ENCODE measurements at regions not wholly inside any gene's neighbourhood (a gene's known extent, or its start where the extent isn't known, plus 50 kb on each side); places are given as distances from the start of the nearest gene placed in this dataset.

DNA sequence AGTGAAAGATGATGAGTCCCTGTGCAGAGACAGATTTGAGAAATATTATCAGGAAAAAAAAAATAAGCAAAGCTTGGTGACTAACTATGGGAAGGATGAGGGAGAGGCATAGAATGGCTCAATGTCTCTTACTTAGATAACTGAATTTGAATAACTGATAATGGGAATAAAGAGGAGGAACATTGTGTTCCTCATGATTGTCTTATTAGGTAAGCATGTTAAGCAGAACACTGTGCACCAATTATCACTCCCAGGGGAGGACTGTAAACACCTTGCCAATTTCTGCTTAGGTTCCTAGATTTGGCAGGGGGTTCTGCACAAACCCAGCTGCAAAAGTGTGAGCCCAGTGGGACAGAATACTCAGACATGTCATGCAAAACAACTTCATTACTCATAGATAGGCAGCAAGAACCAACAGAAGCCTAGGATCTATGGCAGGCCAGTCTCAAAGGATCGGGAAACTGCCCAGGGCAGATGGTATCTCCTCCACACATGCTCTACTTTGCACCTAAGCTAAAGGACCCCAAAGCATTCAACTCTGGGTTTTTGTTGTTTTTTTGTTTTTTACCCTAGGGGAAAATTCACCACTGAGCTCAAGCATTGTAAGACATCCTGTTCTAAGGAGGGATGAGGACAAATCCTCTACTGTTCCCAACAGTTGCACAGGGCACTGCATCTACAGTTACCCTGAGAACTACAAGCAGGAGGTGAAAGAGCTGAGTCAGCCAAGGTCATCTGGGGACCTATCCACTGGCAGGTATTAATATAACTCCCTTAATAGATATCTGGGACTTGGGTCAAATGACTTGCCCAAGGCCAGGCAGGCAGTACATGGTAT lies 907.0 kb downstream of the RAPGEF2 start:
- Histone ChIP-seq H3K9ac (ENCODE audit: control insufficient read depth, extremely low read depth, insufficient read depth, low read length) (no peak overlapping the region), H2AFZ (ENCODE audit: control insufficient read depth, low read length) (no peak overlapping the region), H3K9me3 (ENCODE audit: control insufficient read depth, low read depth, low read length) (no peaks in the 10 kb centered on the region), H3K27ac (ENCODE audit: control insufficient read depth, insufficient read depth, low read length) (no peak overlapping the region), H3K4me2 (ENCODE audit: control insufficient read depth, extremely low read depth, insufficient read depth, low read depth, low read length) (no peak overlapping the region), H3K9me1 (ENCODE audit: control insufficient read depth, extremely low read depth, insufficient read depth, low read length) (no peaks in the 10 kb centered on the region), H3K36me3 (ENCODE audit: control insufficient read depth in 2 of 2, extremely low read depth in 1 of 2, insufficient read depth in 2 of 2, low read length in 2 of 2) (peaks cover 0 to 3% of the 10 kb centered on the region in 2 experiments), H4K20me1 (ENCODE audit: control insufficient read depth, extremely low read depth, insufficient read depth, low read length) (no peaks in the 10 kb centered on the region), H3K79me2 (ENCODE audit: control insufficient read depth, insufficient read depth, low read length) (no peaks in the 10 kb centered on the region), H3K4me1 (ENCODE audit: control insufficient read depth, extremely low read depth, insufficient read depth, low read length) (no peaks in the 10 kb centered on the region), H3K27me3 (ENCODE audit: control insufficient read depth, extremely low read depth, insufficient read depth, low read length) (no peaks in the 10 kb centered on the region), H3K4me3 (ENCODE audit: control insufficient read depth in 2 of 3, extremely low read depth in 1 of 3, insufficient read depth in 2 of 3, low read depth in 1 of 3, low read length in 3 of 3) (no peak overlapping the region)
- dilution Hi-C loops (cut with MboI; ENCODE audit: extremely low pct_ligation_motif_present, low sequenced_read_pairs), result no loop called here
- DNase-seq (ENCODE audit: low read depth, low spot score), result no peak
- TF ChIP-seq, protein P1, sequence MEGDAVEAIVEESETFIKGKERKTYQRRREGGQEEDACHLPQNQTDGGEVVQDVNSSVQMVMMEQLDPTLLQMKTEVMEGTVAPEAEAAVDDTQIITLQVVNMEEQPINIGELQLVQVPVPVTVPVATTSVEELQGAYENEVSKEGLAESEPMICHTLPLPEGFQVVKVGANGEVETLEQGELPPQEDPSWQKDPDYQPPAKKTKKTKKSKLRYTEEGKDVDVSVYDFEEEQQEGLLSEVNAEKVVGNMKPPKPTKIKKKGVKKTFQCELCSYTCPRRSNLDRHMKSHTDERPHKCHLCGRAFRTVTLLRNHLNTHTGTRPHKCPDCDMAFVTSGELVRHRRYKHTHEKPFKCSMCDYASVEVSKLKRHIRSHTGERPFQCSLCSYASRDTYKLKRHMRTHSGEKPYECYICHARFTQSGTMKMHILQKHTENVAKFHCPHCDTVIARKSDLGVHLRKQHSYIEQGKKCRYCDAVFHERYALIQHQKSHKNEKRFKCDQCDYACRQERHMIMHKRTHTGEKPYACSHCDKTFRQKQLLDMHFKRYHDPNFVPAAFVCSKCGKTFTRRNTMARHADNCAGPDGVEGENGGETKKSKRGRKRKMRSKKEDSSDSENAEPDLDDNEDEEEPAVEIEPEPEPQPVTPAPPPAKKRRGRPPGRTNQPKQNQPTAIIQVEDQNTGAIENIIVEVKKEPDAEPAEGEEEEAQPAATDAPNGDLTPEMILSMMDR (optimal IDR thresholded peaks at IDR 0.05 in 1 of 3, IDR thresholded peaks at IDR 0.05 in 1 of 3, conservative IDR thresholded peaks at IDR 0.05 in 1 of 3; ENCODE audit: extremely low read depth in 1 of 3, insufficient read depth in 2 of 3, low read length in 3 of 3), result no peak
- TF ChIP-seq EZH2 (IDR thresholded peaks at IDR 0.05; ENCODE audit: low read length), result no peak
- FAIRE-seq, result no peak

- H3K36me3 ChIP-seq (ENCODE audit: control insufficient read depth in 2 of 2, extremely low read depth in 1 of 2, insufficient read depth in 2 of 2, low read length in 2 of 2), result no peaks in the 10 kb centered on the region
- no peak overlapping the region for H3K27ac ChIP-seq (ENCODE audit: control insufficient read depth, insufficient read depth, low read length)
- no peaks in the 10 kb centered on the region for H4K20me1 ChIP-seq (ENCODE audit: control insufficient read depth, extremely low read depth, insufficient read depth, low read length)
- no peaks in the 10 kb centered on the region for H3K4me1 ChIP-seq (ENCODE audit: control insufficient read depth, extremely low read depth, insufficient read depth, low read length)
- H3K79me2 ChIP-seq (ENCODE audit: control insufficient read depth, insufficient read depth, low read length), result no peaks in the 10 kb centered on the region
- no peak overlapping the region for H3K4me3 ChIP-seq (ENCODE audit: control insufficient read depth in 2 of 3, extremely low read depth in 1 of 3, insufficient read depth in 2 of 3, low read depth in 1 of 3, low read length in 3 of 3)
- H3K9ac ChIP-seq (ENCODE audit: control insufficient read depth, extremely low read depth, insufficient read depth, low read length), result no peak overlapping the region
- no peaks in the 10 kb centered on the region for H3K9me1 ChIP-seq (ENCODE audit: control insufficient read depth, extremely low read depth, insufficient read depth, low read length)
- no peak overlapping the region for H2AFZ ChIP-seq (ENCODE audit: control insufficient read depth, low read length)
- DNase-seq (ENCODE audit: low read depth, low spot score) (no peak), FAIRE-seq (no peak)
- TF ChIP-seq EZH2 (IDR thresholded peaks at IDR 0.05; ENCODE audit: low read length), result no peak
- TF ChIP-seq, protein P1 (optimal IDR thresholded peaks at IDR 0.05 in 1 of 3, IDR thresholded peaks at IDR 0.05 in 1 of 3, conservative IDR thresholded peaks at IDR 0.05 in 1 of 3; ENCODE audit: extremely low read depth in 1 of 3, insufficient read depth in 2 of 3, low read length in 3 of 3), result no peak
- H3K9me3 ChIP-seq (ENCODE audit: control insufficient read depth, low read depth, low read length), result no peaks in the 10 kb centered on the region
- dilution Hi-C loops (cut with MboI; ENCODE audit: extremely low pct_ligation_motif_present, low sequenced_read_pairs), result no loop called here
- no peaks in the 10 kb centered on the region for H3K27me3 ChIP-seq (ENCODE audit: control insufficient read depth, extremely low read depth, insufficient read depth, low read length)
- H3K4me2 ChIP-seq (ENCODE audit: control insufficient read depth, extremely low read depth, insufficient read depth, low read depth, low read length), result no peak overlapping the region
Observed at GRCh38 chr4:160019936-160020335, 917.1 kb downstream of the RAPGEF2 start.

All from keratinocyte (primary cell).